Esophagus squamous epithelium (tissue), 5 donors: ENCODE measurements at regions not wholly inside any gene's neighbourhood (a gene's known extent, or its start where the extent isn't known, plus 50 kb on each side); places are given as distances from the start of the nearest gene placed in this dataset.

Experiments used
- DNase-seq: peaks from one replicate; lab custom pipeline; 2025; lab: John Stamatoyannopoulos, UW
- H3K27ac ChIP-seq, 4 donors: fragments of 200-600 bp; sonication (generic); one replicate each; pipeline ENCODE4 v1.5.1; 2016 to 2019; ENCODE audit warnings: mild to moderate bottlenecking in 1 of 4
- H3K27me3 ChIP-seq, 4 donors: fragments of 200-600 bp; sonication (generic); 1 replicate in 3 of 4; 2 replicates in 1 of 4; pipeline versions ENCODE4 v1.5.1 to v1.6.0; 2017 to 2021; ENCODE audit warnings: antibody characterized with exemption in 1 of 4
- H3K36me3 ChIP-seq, 3 donors: fragments of 200-600 bp; sonication (generic); one replicate each; pipeline ENCODE4 v1.5.1; 2016 to 2019
- H3K4me1 ChIP-seq, 3 donors: fragments of 200-600 bp; sonication (generic); one replicate each; pipeline ENCODE4 v1.5.1; 2017 to 2019
- H3K4me3 ChIP-seq, 4 donors: fragments of 200-600 bp; sonication (generic); 1 replicate in 3 of 4; 2 replicates in 1 of 4; pipeline ENCODE4 v1.5.1; 2016 to 2019; ENCODE audit warnings: mild to moderate bottlenecking in 2 of 4, moderate library complexity in 1 of 4
- H3K9me3 ChIP-seq, 3 donors: fragments of 200-600 bp; sonication (generic); one replicate each; pipeline ENCODE4 v1.5.1; 2016 to 2019
- POLR2A ChIP-seq, 4 donors: fragments of 450-650 bp; IDR thresholded peaks; one replicate each; pipeline ENCODE4 v1.6.1; 2017; ENCODE audit warnings: antibody characterized with exemption in 4 of 4, mild to moderate bottlenecking in 4 of 4, moderate library complexity in 3 of 4
- WGBS, 2 donors: methylation state at CpG; one replicate each; pipeline ENCODE4 v1.1.5; 2018; 5-methylcytosine and 5-hydroxymethylcytosine counted together
- intact Hi-C: fragments of 100-400 bp; cut with DNase I; formaldehyde crosslinking; loops from one replicate; pipeline ENCODE4 v1.15.0; 2022
- TF ChIP-seq, protein P1 (sequence below), 6 experiments: fragments of 450-650 bp in 4 of 6; fragments of 200-600 bp in 2 of 6; sonication (generic) in 2 of 6; IDR thresholded peaks; one replicate each; pipeline ENCODE4 v1.5.1; 2016 to 2019; ENCODE audit warnings: antibody characterized with exemption in 6 of 6, mild to moderate bottlenecking in 4 of 6, moderate library complexity in 4 of 6
- donor health status: DM: yes; HTN: yes; CAD: no.

GRCh38 chr12:92404921-92405320 lies 259.3 kb upstream of the BTG1 start:
- no peak for DNase-seq
- Histone ChIP-seq H3K36me3 (no peaks in the 10 kb centered on the region), H3K4me3 (no peak overlapping the region), H3K27me3 (no peaks in the 10 kb centered on the region), H3K9me3 (no peaks in the 10 kb centered on the region), H3K27ac (no peak overlapping the region), H3K4me1 (peaks cover 0 to 40% (median 7%) of the 10 kb centered on the region in 3 donors)
- intact Hi-C loops: no loop called here
- TF ChIP-seq, protein P1, sequence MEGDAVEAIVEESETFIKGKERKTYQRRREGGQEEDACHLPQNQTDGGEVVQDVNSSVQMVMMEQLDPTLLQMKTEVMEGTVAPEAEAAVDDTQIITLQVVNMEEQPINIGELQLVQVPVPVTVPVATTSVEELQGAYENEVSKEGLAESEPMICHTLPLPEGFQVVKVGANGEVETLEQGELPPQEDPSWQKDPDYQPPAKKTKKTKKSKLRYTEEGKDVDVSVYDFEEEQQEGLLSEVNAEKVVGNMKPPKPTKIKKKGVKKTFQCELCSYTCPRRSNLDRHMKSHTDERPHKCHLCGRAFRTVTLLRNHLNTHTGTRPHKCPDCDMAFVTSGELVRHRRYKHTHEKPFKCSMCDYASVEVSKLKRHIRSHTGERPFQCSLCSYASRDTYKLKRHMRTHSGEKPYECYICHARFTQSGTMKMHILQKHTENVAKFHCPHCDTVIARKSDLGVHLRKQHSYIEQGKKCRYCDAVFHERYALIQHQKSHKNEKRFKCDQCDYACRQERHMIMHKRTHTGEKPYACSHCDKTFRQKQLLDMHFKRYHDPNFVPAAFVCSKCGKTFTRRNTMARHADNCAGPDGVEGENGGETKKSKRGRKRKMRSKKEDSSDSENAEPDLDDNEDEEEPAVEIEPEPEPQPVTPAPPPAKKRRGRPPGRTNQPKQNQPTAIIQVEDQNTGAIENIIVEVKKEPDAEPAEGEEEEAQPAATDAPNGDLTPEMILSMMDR (IDR thresholded peaks at IDR 0.05): no peak
- TF ChIP-seq POLR2A (IDR thresholded peaks at IDR 0.05): no peak
- WGBS, 2 donors: 90 to 93% methylated on average over 1 of the region's 1 CpG

GRCh38 chr12:92404259-92404894 lies 258.7 kb upstream of the BTG1 start:
- H3K4me1 ChIP-seq: peaks cover 0 to 42% (median 7%) of the 10 kb centered on the region in 3 donors
- H3K36me3 ChIP-seq: no peaks in the 10 kb centered on the region
- WGBS, 2 donors: 56 to 75% methylated on average over 1 of the region's 1 CpG
- H3K27me3 ChIP-seq: no peaks in the 10 kb centered on the region
- intact Hi-C loops: no loop called here
- H3K9me3 ChIP-seq: no peaks in the 10 kb centered on the region
- no peak overlapping the region for H3K4me3 ChIP-seq
- DNase-seq: no peak
- peak overlapping the region in 3 of 4 donors; percentile 12 to 30 (median 12) for H3K27ac ChIP-seq
- no peak for TF ChIP-seq POLR2A (IDR thresholded peaks at IDR 0.05)
- TF ChIP-seq, protein P1 (IDR thresholded peaks at IDR 0.05): no peak

DNA sequence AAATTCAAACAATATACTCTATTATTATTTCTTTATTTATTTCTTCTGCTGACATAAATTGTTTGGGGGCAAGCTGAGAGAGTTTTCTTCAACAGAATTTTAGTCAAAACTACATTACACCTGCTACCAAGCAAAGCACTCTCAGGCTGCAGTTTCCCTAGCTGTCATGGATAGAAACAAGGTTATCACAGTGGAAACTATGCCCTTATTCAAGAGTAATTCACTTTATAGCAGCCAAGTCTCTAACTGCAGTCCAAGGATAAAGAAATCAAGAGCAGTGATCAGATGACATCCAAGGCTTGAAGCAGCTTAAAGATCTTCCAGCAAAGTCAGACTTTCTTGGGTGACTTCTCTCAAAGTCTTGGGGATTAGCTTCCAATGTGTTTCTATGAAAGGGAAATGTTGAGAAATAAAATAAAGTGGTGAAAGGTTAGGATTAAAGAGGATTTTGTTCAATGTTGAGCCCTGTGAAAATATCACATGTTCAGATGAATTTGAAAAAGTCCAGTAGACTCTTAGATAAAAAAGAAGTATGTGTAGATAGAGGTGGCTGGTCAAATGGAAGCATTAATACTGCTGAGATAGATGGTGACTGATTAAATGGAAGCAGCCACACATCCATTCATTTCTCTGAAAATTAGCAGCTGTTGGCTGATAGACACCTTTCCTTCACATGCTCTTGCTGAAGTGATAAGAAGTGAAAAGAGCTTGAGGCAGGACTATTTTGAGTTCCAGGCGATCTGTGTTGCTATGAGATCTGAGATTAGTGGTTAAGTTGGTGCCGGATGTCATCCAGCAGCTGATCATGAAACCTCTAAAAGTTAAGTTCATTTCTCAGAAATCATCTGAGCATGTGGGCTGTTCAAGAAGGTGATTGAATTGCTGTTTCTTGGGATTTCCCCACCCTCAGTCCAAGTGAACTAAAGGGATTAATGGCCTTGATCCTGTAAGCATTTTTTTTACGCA lies 257.8 kb upstream of the BTG1 start:
- peaks cover 0 to 46% (median 7%) of the 10 kb centered on the region in 3 donors for H3K4me1 ChIP-seq
- H3K4me3 ChIP-seq: no peak overlapping the region
- H3K36me3 ChIP-seq: no peaks in the 10 kb centered on the region
- no peak for DNase-seq
- peak overlapping the region in 3 of 4 donors; percentile 28 to 52 (median 30) for H3K27ac ChIP-seq
- intact Hi-C loops: no loop called here
- no peaks in the 10 kb centered on the region for H3K27me3 ChIP-seq
- WGBS, 2 donors: 37 to 38% methylated on average over 3 of the region's 3 CpGs
- peak in 1 of 4 donors; percentile 56 for TF ChIP-seq POLR2A (IDR thresholded peaks at IDR 0.05)
- TF ChIP-seq, protein P1 (IDR thresholded peaks at IDR 0.05): no peak
- H3K9me3 ChIP-seq: no peaks in the 10 kb centered on the region

DNA sequence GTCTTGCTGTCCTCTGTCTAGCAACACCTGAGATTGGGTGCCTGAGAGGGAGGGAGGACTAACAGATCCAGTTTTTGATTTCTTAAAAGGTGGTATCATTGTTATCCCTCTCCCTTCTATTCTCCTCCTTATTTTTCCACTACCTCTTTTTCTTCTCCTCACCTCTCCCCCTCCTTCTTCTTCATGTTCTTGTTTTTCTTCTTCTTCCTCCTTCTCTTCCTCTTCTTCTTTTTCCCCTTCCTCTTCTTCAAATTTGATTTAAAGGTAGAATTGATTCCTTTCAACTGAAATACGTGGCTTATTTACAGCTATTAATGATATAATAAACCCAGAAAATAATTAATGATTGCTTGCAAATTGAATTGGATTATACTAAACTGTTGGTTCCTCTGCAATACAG lies 256.8 kb upstream of the BTG1 start:
- Histone ChIP-seq H3K27me3 (no peaks in the 10 kb centered on the region), H3K36me3 (no peaks in the 10 kb centered on the region), H3K4me3 (no peak overlapping the region), H3K27ac (peak overlapping the region in 1 of 4 donors; percentile 28), H3K4me1 (peaks cover 0 to 45% (median 11%) of the 10 kb centered on the region in 3 donors), H3K9me3 (no peaks in the 10 kb centered on the region)
- WGBS, 2 donors: 21 to 88% methylated on average over 1 of the region's 1 CpG
- TF ChIP-seq, protein P1 (IDR thresholded peaks at IDR 0.05): no peak
- no peak for TF ChIP-seq POLR2A (IDR thresholded peaks at IDR 0.05)
- intact Hi-C loops: no loop called here
- DNase-seq: no peak

DNA sequence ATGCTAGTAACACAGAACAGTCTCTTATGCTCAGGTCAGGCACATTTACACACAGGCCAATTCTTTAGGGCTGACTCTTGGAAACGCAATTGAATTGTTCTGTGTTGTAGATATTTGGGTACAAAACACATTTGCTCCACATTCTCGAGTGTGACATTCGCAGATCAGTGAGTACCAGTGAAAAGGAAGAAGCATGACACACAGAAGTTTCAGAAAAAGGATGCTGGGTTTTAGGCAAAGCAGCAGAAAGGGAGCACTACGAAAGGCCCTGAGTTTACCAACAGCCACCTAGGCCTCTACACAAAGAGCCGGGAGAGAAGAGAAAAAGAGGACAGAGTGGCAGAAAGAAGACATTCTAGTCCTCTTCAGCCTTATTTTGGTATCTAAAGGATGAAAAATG lies 254.4 kb upstream of the BTG1 start:
- Histone ChIP-seq H3K36me3 (no peaks in the 10 kb centered on the region), H3K27ac (peak overlapping the region in 1 of 4 donors; percentile 19), H3K27me3 (no peaks in the 10 kb centered on the region), H3K9me3 (no peaks in the 10 kb centered on the region), H3K4me3 (no peak overlapping the region), H3K4me1 (peaks cover 0 to 65% (median 18%) of the 10 kb centered on the region in 3 donors)
- 75 to 87% methylated on average over 5 of the region's 5 CpGs for WGBS, 2 donors
- DNase-seq: no peak
- peak in 1 of 4 donors; percentile 32 for TF ChIP-seq POLR2A (IDR thresholded peaks at IDR 0.05)
- TF ChIP-seq, protein P1 (IDR thresholded peaks at IDR 0.05): no peak
- intact Hi-C loops: no loop called here
